ENCODE measurements at regions not wholly inside any gene's neighbourhood (a gene's known extent, or its start where the extent isn't known, plus 50 kb on each side); places are given as distances from the start of the nearest gene placed in this dataset.
"Not testable (repeated sequence)": the region's sequence is repeated elsewhere in the genome, so short reads cannot be mapped to it uniquely, and the experiment has no call there.

DNA sequence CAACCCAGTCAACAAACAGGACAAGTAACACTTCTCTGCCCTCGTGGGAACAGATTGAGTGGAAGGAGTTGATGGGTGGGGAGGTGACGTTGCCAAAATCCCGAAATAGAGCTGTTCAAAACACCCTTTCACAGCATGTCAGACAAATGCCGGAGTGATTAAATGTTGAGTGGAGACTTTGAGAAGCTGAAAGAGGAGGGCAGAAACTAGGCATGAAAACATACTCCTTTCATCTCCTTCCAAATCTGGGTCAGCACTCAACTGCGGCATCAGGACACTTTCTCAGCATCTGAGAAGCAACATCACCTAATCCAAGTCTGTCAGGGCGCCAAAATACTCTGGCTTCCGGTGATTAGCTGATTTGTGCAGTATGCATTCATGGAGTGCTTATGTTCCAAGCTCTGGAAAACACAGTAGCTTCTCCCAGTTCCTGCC lies 51.5 kb upstream of the MRI1 start:
- no peak for DNase-seq

DNA sequence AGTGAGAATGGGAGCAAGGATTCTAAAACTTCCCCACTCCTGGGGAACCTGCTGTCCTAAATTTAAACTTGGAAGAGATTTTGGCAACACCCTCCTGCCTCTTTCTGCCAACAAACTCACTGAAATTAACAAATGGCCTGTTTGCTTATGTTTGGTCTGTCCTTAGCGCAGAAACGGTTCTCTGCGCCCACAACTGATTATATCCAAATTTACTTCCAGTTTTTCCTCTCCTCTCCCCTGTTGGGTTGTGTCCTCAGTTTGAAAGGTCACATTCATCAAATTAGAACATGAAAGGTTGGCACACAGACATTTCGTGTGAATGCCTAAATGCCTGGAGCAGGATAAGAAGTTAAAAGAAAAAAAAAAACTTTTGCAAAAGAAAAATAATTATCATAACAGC lies 56.4 kb upstream of the MRI1 start:
- DNase-seq: no peak

DNA sequence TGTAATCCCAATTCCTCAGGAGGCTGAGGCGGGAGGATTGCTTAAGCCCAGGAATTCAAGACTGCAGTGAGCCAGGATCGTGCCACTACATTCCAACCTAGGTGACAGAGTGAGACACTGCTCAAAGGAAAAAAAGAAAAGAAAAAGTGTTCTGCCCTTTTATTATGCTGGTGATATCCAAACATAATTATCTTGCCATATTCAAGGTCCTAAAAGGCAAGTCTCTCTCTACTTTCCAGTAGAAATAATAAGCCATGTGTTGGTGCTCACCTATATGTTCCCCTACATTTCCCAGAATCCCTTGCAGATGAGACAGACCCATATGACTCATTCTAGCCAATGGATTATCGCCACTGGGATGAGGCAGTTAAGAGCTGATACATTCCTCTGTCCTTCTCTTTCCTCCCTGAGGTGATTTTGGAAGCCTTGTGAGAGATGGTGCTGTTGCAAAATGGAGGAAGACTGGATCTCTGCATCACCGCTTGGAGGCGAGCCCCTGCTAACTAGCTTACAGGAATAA lies 58.3 kb upstream of the MRI1 start:
- no peak for DNase-seq

DNA sequence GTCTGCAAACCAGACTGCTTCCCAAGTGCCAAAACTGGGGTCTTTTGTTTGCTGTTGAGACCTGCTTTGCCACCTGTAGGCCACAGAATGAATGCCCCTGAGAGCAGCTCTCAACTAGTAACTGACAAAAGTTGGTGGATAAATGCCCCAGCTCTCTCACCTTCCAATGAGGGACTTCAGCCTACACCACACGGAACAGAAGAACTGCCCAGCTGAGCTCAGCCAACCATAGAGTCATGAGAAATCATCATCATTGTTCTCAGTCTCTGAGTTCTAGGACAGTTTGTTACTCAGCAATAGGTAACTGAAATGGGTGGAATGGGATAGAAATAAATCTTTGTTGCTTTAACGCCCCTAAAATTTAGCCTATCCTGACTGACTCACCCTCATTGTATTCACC lies 59.1 kb upstream of the MRI1 start:
- DNase-seq: no peak

DNA sequence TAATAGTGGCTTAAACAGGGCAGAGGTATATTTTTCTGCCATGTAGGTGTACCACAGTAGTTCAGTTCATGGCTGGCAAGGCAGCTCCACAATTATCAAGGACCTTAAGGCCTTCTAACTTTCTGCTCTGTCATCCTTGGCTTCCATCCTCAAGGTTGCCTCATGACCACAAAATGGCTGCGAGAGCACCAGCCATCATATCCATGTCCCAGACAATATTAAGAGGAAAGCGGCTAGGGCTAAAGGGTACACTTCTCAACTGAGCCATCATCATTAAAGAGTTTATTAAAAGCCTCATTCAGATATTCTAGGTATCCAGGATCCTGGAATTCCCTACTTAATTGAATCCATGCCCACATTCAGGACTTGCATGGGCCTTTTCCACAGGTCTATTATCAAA lies 62.7 kb upstream of the MRI1 start:
- no peak for DNase-seq

- DNase-seq: no peak
These were observed 63.7 kb upstream of the MRI1 start for GRCh38 chr19:13700621-13701020.

- DNase-seq: no peak
These were observed 64.5 kb upstream of the MRI1 start for GRCh38 chr19:13699786-13700185.

GRCh38 chr19:13696839-13697238 lies 67.5 kb upstream of the MRI1 start:
- DNase-seq: no peak

DNA sequence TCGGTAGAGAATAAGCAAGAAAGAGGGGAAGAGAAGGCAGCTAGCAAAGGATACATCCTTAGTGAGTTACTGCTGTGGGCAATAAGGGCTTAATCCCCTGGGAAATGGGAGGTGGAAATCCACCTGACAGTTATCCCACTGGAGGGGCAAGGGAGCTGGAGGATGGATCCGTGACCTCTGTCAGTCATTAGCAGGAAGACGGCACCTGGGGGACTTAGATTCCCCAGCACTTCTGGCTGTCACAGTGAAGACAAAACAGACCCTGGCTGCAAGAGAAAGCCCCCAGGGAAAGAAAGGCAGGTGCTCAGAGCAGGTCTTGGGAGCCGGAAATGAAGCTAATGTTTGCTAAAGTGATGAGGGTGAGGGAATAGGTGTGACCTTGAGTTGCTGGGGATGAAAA lies 70.4 kb upstream of the MRI1 start:
- no peak for DNase-seq

- no peak for DNase-seq
These were observed 72.5 kb upstream of the MRI1 start for GRCh38 chr19:13691569-13692435.

- DNase-seq: no peak
These were observed 75.2 kb upstream of the MRI1 start for GRCh38 chr19:13689085-13689484.

GRCh38 chr19:13684021-13684420 lies 80.3 kb upstream of the MRI1 start:
- no peak for DNase-seq

DNA sequence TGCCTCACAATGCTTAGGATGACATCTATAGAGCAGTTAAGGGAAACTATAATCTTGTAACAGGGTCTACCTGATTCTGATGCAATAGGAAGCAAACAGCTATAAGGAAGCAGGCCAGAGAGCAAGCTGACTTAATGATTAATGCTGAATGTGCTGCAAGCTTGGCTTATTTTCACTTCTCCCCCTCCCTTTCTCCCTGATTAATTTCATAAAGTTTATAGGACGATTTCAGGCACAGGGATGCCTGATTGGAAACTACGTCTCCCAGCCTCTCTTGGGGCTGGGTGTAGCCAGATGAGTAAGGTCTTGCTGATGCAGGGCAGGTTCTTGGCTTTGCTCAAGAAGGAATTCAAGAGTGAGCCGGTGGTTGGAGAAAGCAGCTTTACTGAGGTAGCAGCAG lies 82.8 kb upstream of the MRI1 start:
- no peak for DNase-seq

GRCh38 chr19:13680708-13681360 lies 83.5 kb upstream of the MRI1 start:
- DNase-seq: not testable (repeated sequence)

DNA sequence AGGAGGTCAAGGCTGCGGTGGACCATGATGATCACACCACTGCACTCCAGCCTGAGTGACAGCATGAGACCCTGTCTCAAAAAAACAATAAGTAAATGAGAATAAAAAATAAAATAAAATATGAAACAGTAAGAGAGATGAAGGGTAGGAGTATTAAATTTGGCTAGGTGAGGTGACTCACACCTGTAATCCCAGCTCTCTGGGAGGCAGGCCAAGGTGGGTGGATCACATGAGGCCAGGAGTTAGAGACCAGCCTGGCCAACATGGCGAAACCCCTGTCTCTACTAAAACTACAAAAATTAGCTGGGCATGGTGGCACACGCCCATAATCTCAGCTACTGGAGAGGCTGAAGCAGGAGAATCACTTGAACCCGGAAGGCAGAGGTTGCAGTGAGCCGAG lies 87.4 kb upstream of the MRI1 start:
- not testable (repeated sequence) for DNase-seq

DNA sequence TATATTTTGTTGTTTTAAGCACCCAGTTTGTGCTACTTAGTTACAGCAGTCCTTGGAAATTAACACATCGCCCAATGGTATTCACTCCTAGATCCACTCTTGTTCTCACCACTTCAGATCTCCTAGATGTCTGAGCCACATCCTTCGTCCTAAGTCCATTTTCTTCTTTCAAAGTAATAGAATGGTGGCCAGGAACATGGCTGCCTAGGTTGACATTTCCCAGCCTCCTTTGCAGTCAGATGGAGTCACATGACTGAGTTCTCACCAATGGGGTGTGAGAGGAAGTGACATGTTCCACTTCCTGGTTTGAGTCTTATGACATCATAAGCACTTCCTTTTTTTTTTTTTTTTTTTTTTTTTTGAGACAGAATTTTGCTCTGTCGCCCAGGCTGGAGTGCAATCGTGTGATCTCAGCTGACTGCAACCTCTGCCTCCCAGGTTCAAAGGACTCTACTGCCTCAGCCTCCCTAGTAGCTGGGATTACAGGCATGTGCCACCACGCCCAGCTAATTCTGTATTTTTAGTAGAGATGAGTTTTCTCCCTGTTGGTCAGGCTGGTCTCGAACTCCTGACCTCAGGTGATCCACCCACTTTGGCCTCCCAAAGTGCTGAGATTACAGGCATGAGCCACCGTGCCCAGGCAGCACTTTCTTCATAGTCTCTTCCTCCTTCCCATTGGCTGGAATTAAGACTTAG lies 91.7 kb upstream of the MRI1 start:
- not testable (repeated sequence) for DNase-seq

- no peak for DNase-seq
These were observed 93.5 kb upstream of the MRI1 start for GRCh38 chr19:13670846-13671245.

GRCh38 chr19:13669780-13670355 lies 94.5 kb upstream of the MRI1 start:
- DNase-seq: no peak

DNA sequence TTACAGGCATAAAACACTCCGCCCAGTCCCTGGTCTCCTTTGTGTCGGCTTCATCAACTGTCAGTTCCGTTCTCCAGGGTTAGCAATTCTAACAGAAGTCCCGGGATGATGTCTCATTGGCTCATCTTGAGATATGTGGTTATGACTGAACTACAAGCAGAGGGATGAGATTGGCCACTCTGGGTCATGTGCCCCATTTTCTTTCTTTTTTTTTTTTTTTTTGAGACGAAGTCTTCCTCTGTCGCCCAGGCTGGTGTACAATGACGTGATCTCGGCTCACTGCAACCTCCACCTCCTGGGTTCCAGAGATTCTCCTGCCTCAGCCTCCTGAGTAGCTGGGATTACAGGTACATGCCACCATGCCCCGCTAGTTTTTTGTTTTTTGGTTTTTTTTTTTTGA lies 95.4 kb upstream of the MRI1 start:
- no peak for DNase-seq

DNA sequence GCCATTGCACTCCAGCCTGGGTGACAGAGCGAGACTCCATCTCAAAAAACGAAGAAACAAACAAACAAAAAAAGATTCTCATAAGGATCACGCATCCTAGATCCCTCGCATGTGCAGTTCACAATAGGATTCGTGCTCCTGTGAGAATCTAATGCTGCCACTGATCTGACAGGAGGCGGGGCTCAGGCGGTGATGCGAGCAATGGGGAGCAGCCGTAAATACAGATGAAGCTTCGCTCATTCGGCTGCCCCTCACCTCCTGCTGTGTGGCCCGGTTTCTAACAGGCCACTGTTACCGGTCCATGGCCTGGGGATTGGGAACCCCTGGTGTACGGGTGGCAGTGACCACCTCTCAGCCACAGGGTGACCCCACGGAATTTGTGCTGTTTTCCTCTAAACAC lies 98.2 kb upstream of the MRI1 start:
- no peak for DNase-seq

- no peak for DNase-seq
These were observed 99.0 kb upstream of the MRI1 start for GRCh38 chr19:13665125-13665905.

DNA sequence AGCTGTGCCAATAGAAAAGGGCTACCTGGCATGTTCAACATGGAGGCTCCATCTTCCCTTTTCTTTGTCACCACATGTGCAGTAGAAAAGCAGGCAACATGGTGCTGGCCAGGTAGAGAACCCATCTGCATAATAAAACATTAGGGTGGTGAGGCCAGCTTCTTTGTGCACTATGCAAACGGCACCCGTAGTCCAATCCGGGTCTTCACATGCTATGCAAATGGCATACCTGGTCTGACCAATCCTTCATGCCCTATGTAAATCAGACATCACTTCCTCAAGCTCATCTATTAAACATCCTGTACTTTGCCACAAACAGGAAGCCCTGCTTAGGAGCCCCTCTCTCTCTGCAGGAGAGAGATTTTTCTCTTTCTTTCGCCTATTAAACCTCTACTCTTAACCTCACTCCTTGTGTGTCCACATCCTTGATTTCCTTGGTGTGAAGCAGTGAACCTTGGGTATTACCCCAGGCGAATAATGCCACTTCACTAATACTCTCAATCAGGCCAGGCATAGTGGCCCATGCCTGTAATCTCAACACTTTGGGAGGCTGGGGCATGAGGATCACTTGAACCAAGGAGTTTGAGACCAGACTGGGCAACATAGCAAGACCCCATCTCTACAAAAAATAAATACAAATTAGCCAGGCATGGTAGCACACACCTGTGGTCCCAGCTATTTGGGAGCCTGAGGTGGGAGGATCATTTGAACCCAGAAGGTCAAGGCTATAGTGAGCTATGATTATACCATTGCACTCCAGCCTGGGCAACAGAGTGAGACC lies 111.3 kb upstream of the MRI1 start:
- DNase-seq: no peak
